HEK293T (cell line): ENCODE measurements at regions not wholly inside any gene's neighbourhood (a gene's known extent, or its start where the extent isn't known, plus 50 kb on each side); places are given as distances from the start of the nearest gene placed in this dataset.

Experiments used
- ARNT ChIP-seq: fragments of 450-650 bp; IDR thresholded peaks from 2 replicates; pipeline ENCODE4 v1.6.1; 2017; ENCODE audit warnings: mild to moderate bottlenecking
- CTBP1 ChIP-seq: fragments of 450-650 bp; IDR thresholded peaks from 2 replicates; pipeline ENCODE4 v1.6.1; 2016; ENCODE audit warnings: borderline replicate concordance
- FOXA1 ChIP-seq: fragments of 450-650 bp; IDR thresholded peaks from 2 replicates; pipeline ENCODE4 v1.6.1; 2016; ENCODE audit warnings: mild to moderate bottlenecking
- FOXM1 ChIP-seq: fragments of 450-650 bp; IDR thresholded peaks from 2 replicates; pipeline ENCODE4 v1.6.1; 2017; ENCODE audit warnings: mild to moderate bottlenecking, borderline replicate concordance
- HDGF ChIP-seq: fragments of 450-650 bp; IDR thresholded peaks from 2 replicates; pipeline ENCODE4 v1.6.1; 2017; ENCODE audit warnings: antibody characterized with exemption, borderline replicate concordance
- NFRKB ChIP-seq: fragments of 450-650 bp; IDR thresholded peaks from 2 replicates; pipeline ENCODE4 v1.6.1; 2016; ENCODE audit warnings: mild to moderate bottlenecking, moderate library complexity
- PKNOX1 ChIP-seq: fragments of 450-650 bp; IDR thresholded peaks from 2 replicates; pipeline ENCODE4 v1.6.1; 2016
- SP1 ChIP-seq: fragments of 450-650 bp; IDR thresholded peaks from 2 replicates; pipeline ENCODE4 v1.6.1; 2017

GRCh38 chr7:41814888-41815287 lies 112.0 kb upstream of the INHBA start:
- TF ChIP-seq HDGF: no peak
- no peak for TF ChIP-seq ARNT
- TF ChIP-seq FOXM1: no peak
- TF ChIP-seq SP1: no peak
- no peak for TF ChIP-seq NFRKB
- no peak for TF ChIP-seq FOXA1
- TF ChIP-seq CTBP1: no peak
- no peak for TF ChIP-seq PKNOX1
